IMR-90 (cell line): ENCODE measurements at regions not wholly inside any gene's neighbourhood (a gene's known extent, or its start where the extent isn't known, plus 50 kb on each side); places are given as distances from the start of the nearest gene placed in this dataset.

Experiments
- ATAC-seq: fragments of 200-7000 bp; cut with Tn5 transposase; 2 replicates; pipeline ENCODE4 v1.9.1; 2020; ENCODE audit warnings: low read depth, mild to moderate bottlenecking, moderate library complexity
- BruUV-seq: library from RNA; stranded (reverse); fragments of 400-500 nt; replicated peaks from 2 replicates; lab custom pipeline; 2021; lab: Mats Ljungman, UMichigan
- CTCF ChIA-PET: fragments of 300-600 bp; formaldehyde crosslinking; extraction: SDS; loops from one replicate; lab custom pipeline; 2021; ENCODE audit warnings: antibody characterized with exemption; lab: Yijun Ruan, JAX
- POLR2A ChIA-PET: fragments of 300-600 bp; sonication (Branson Sonifier 250); formaldehyde crosslinking; loops from one replicate; lab custom pipeline; 2022; ENCODE audit warnings: antibody characterized with exemption; ENCODE audit not compliant: unreplicated experiment; lab: Charles Lee
- DNase-seq: peaks from one replicate; pipeline ENCODE4 v3.0.0; 2013
- H2AFZ ChIP-seq: replicated peaks from 2 replicates; pipeline ENCODE3; 2013; ENCODE audit warnings: low read length, mild to moderate bottlenecking; ENCODE audit not compliant: poor library complexity
- H2AK5ac ChIP-seq: 2 replicates; pipeline ENCODE4 v1.6.1; 2013; ENCODE audit warnings: low read depth, low read length, inconsistent platforms
- H2AK9ac ChIP-seq: replicated peaks from 2 replicates; pipeline ENCODE3; 2013; ENCODE audit warnings: mild to moderate bottlenecking, low read depth, low read length, moderate library complexity; ENCODE audit not compliant: poor library complexity
- H2BK120ac ChIP-seq: 2 replicates; pipeline ENCODE4 v1.6.1; 2013; ENCODE audit warnings: low read depth, low read length, inconsistent platforms
- H2BK15ac ChIP-seq: 3 replicates; pipeline ENCODE4 v1.6.1; 2013; ENCODE audit warnings: low read depth, low read length, inconsistent platforms
- H2BK20ac ChIP-seq: 2 replicates; pipeline ENCODE4 v1.6.1; 2013; ENCODE audit warnings: low read depth, mild to moderate bottlenecking, inconsistent platforms, low read length, moderate library complexity
- H2BK5ac ChIP-seq: 2 replicates; pipeline ENCODE4 v1.6.1; 2013; ENCODE audit warnings: mild to moderate bottlenecking, low read depth, low read length, inconsistent platforms; ENCODE audit not compliant: poor library complexity, severe bottlenecking
- H3K14ac ChIP-seq: replicated peaks from 2 replicates; pipeline ENCODE4 v1.6.1; 2013; ENCODE audit warnings: low read depth, low read length, inconsistent platforms
- H3K18ac ChIP-seq: 2 replicates; pipeline ENCODE4 v1.6.1; 2013; ENCODE audit warnings: low read depth, low read length, control low read depth
- H3K23ac ChIP-seq: 2 replicates; pipeline ENCODE4 v1.6.1; 2013; ENCODE audit warnings: low read depth, low read length, inconsistent platforms
- H3K27ac ChIP-seq: 2 replicates; pipeline ENCODE4 v1.5.1; 2013; ENCODE audit warnings: mild to moderate bottlenecking, control low read depth, low read length; ENCODE audit not compliant: insufficient read depth
- H3K27me3 ChIP-seq: 2 replicates; pipeline ENCODE4 v1.6.1; 2013; ENCODE audit warnings: low read length; ENCODE audit not compliant: control insufficient read depth, insufficient read depth
- H3K36me3 ChIP-seq: 2 replicates; pipeline ENCODE4 v1.6.1; 2013; ENCODE audit warnings: low read length, mixed read lengths; ENCODE audit not compliant: control insufficient read depth, insufficient read depth
- H3K4ac ChIP-seq: 2 replicates; pipeline ENCODE4 v1.6.1; 2013; ENCODE audit warnings: low read depth, low read length, inconsistent platforms
- H3K4me1 ChIP-seq: 2 replicates; pipeline ENCODE4 v1.6.1; 2013; ENCODE audit warnings: low read length, mixed read lengths; ENCODE audit not compliant: control insufficient read depth, insufficient read depth
- H3K4me2 ChIP-seq: 2 replicates; pipeline ENCODE4 v1.6.1; 2013; ENCODE audit warnings: low read depth, mild to moderate bottlenecking, control low read depth, low read length, moderate library complexity
- H3K4me3 ChIP-seq: 2 replicates; pipeline ENCODE4 v1.5.1; 2013; ENCODE audit warnings: low read depth, mild to moderate bottlenecking, control low read depth, low read length, moderate library complexity; ENCODE audit not compliant: insufficient read depth
- H3K56ac ChIP-seq: 2 replicates; pipeline ENCODE4 v1.6.1; 2013; ENCODE audit warnings: low read length, inconsistent platforms; ENCODE audit not compliant: insufficient read depth; ENCODE audit errors: extremely low read depth
- H3K79me1 ChIP-seq, 2 experiments: 2 replicates each; pipeline ENCODE4 v1.6.1; 2013; ENCODE audit warnings: low read length in 2 of 2, inconsistent platforms in 1 of 2, low read depth in 1 of 2
- H3K9ac ChIP-seq: 2 replicates; pipeline ENCODE4 v1.6.1; 2013; ENCODE audit warnings: low read depth, low read length, control low read depth
- H3K9me1 ChIP-seq: 2 replicates; pipeline ENCODE4 v1.6.1; 2013; ENCODE audit warnings: low read length, inconsistent platforms; ENCODE audit not compliant: insufficient read depth
- H3K9me3 ChIP-seq: 2 replicates; pipeline ENCODE4 v1.6.1; 2013; ENCODE audit warnings: low read length; ENCODE audit not compliant: control insufficient read depth, insufficient read depth
- H4K20me1 ChIP-seq: 2 replicates; pipeline ENCODE4 v1.6.1; 2013; ENCODE audit warnings: low read length, inconsistent platforms; ENCODE audit not compliant: insufficient read depth
- H4K5ac ChIP-seq: 2 replicates; pipeline ENCODE4 v1.6.1; 2013; ENCODE audit warnings: mild to moderate bottlenecking, low read depth, low read length, control low read depth
- H4K8ac ChIP-seq, 2 experiments: 2 replicates each; pipeline ENCODE4 v1.6.1; 2013; ENCODE audit warnings: low read depth in 2 of 2, low read length in 2 of 2, control low read depth in 1 of 2, inconsistent platforms in 1 of 2
- H4K91ac ChIP-seq: 2 replicates; pipeline ENCODE4 v1.6.1; 2013; ENCODE audit warnings: low read depth, low read length, inconsistent platforms; ENCODE audit not compliant: insufficient read depth
- BHLHE40 ChIP-seq: fragments of 150-350 bp; IDR thresholded peaks from 2 replicates; pipeline ENCODE4 v1.6.1; 2016; ENCODE audit warnings: mild to moderate bottlenecking, low read depth, low read length
- MAFK ChIP-seq: IDR thresholded peaks from 2 replicates; pipeline ENCODE4 v1.6.1; 2012; ENCODE audit warnings: low read depth, low read length, improper control_type of control experiment
- NFE2L2 ChIP-seq: fragments of 150-350 bp; IDR thresholded peaks from 2 replicates; pipeline ENCODE4 v1.6.1; 2016; ENCODE audit warnings: low read depth, mild to moderate bottlenecking, low read length
- WGBS, 2 experiments: methylation state at CpG; one replicate each; pipeline versions ENCODE4 v1.1.5 to v1.1.7; 2013; ENCODE audit warnings: missing lambda C conversion rate in 2 of 2; ENCODE audit not compliant: insufficient read length in 1 of 2; ENCODE audit errors: extremely low coverage in 2 of 2; 5-methylcytosine and 5-hydroxymethylcytosine counted together
- dilution Hi-C: fragments of 300-500 bp; cut with HindIII; formaldehyde crosslinking; loops from one replicate; pipeline ENCODE4 v1.14.3; 2018; ENCODE audit warnings: low sequenced_read_pairs; ENCODE audit not compliant: unreplicated experiment
- in situ Hi-C: fragments of 300-500 bp; cut with MboI; formaldehyde crosslinking; loops from 3 replicates; pipeline ENCODE4 v1.14.3; 2019; ENCODE audit warnings: low sequenced_read_pairs, inconsistent platforms, mixed read lengths
- intact Hi-C: fragments of 100-400 bp; cut with micrococcal nuclease; formaldehyde crosslinking; loops from 2 replicates; pipeline ENCODE4 v1.10.0; 2022

DNA sequence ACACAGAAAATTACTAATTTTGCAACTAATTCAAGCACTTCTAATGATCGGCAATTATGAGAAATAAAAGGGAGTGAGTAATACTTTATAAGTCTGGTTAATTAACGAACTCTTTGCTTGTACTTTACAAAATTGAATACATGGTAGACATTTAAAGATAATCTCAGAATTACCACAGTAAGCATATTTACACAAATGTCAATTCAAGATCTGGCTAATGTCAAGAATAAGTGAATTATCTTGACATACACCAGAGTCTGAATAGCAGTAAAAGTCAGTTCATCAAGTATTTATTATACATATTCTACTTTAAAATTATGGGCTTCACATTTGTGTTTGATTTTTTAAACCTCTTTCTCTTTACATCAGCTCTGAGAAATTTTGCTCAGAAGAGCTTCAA lies 643.4 kb downstream of the OLFM4 start:
- no peak overlapping the region for H3K18ac ChIP-seq
- no peak overlapping the region for H2BK15ac ChIP-seq
- no peak overlapping the region for H2AFZ ChIP-seq
- TF ChIP-seq BHLHE40 (no peak), NFE2L2 (no peak), MAFK (peak; percentile 68)
- H2AK5ac ChIP-seq: no peak overlapping the region
- no peak overlapping the region for H4K8ac ChIP-seq
- H3K4me2 ChIP-seq: no peak overlapping the region
- no peak overlapping the region for H3K23ac ChIP-seq
- no peak overlapping the region for H4K91ac ChIP-seq
- ATAC-seq (no peak), DNase-seq (no peak)
- no peak overlapping the region for H2AK9ac ChIP-seq
- no peaks in the 10 kb centered on the region for H3K4me1 ChIP-seq
- no peak overlapping the region for H3K4me3 ChIP-seq
- no peak overlapping the region for H2BK5ac ChIP-seq
- no peaks in the 10 kb centered on the region for H4K20me1 ChIP-seq
- no peaks in the 10 kb centered on the region for H3K79me1 ChIP-seq
- BruUV-seq: no TSS peak
- no peaks in the 10 kb centered on the region; the same call in 1 of the 2 replicates for H3K9me3 ChIP-seq
- ChIA-PET POLR2A (no interaction called here), CTCF (interaction anchor here (0.5 to 0.6 kb wide), 2 partner anchors 46 to 255 kb away, joined by 3 read pairs; no protein-coding TSS in a partner anchor)
- no peak overlapping the region for H3K9ac ChIP-seq
- intact Hi-C loops: no loop called here
- no peak overlapping the region for H4K5ac ChIP-seq
- no peak overlapping the region for H3K14ac ChIP-seq
- no peak overlapping the region for H3K27ac ChIP-seq
- no peaks in the 10 kb centered on the region for H3K36me3 ChIP-seq
- H3K9me1 ChIP-seq: no peaks in the 10 kb centered on the region
- no peak overlapping the region for H3K4ac ChIP-seq
- dilution Hi-C loops: no loop called here
- in situ Hi-C loops: no loop called here
- no CpG with 5 or more reads among the region's 2 CpGs for WGBS, 2 experiments
- H2BK20ac ChIP-seq: no peak overlapping the region
- H3K27me3 ChIP-seq: no peaks in the 10 kb centered on the region
- H3K56ac ChIP-seq: no peak overlapping the region
- no peak overlapping the region for H2BK120ac ChIP-seq
